NCI-H774 (cell line): ENCODE measurements at regions not wholly inside any gene's neighbourhood (a gene's known extent, or its start where the extent isn't known, plus 50 kb on each side); places are given as distances from the start of the nearest gene placed in this dataset.

Experiments used
- DNase-seq: peaks from one replicate; lab custom pipeline; 2025; lab: John Stamatoyannopoulos, UW

GRCh38 chr7:128145191-128145590 is 95.9 kb upstream of the LEP start:
- DNase-seq = no peak

GRCh38 chr7:128146052-128146451 is 95.0 kb upstream of the LEP start:
- DNase-seq = no peak

GRCh38 chr7:128148676-128149075 is 92.4 kb upstream of the LEP start:
- peak; percentile 6 for DNase-seq

GRCh38 chr7:128150223-128150865 is 90.7 kb upstream of the LEP start:
- DNase-seq = no peak

GRCh38 chr7:128151635-128152034 is 89.4 kb upstream of the LEP start:
- no peak for DNase-seq

GRCh38 chr7:128152721-128153120 is 88.4 kb upstream of the LEP start:
- DNase-seq = no peak

GRCh38 chr7:128153436-128153835 is 87.6 kb upstream of the LEP start:
- DNase-seq = no peak

GRCh38 chr7:128154504-128154903 is 86.6 kb upstream of the LEP start:
- DNase-seq = no peak

- no peak for DNase-seq
Measured at GRCh38 chr7:128155100-128155740, 85.9 kb upstream of the LEP start.

GRCh38 chr7:128157906-128158305 is 83.2 kb upstream of the LEP start:
- no peak for DNase-seq

GRCh38 chr7:128158370-128158769 is 82.7 kb upstream of the LEP start:
- no peak for DNase-seq

GRCh38 chr7:128160296-128160695 is 80.8 kb upstream of the LEP start:
- no peak for DNase-seq

GRCh38 chr7:128161466-128162125 is 79.5 kb upstream of the LEP start:
- DNase-seq = no peak

GRCh38 chr7:128162666-128163065 is 78.4 kb upstream of the LEP start:
- DNase-seq = no peak

- DNase-seq = no peak
Measured at GRCh38 chr7:128163473-128163872, 77.6 kb upstream of the LEP start.

GRCh38 chr7:128164061-128164954 is 76.8 kb upstream of the LEP start:
- DNase-seq = no peak

GRCh38 chr7:128164955-128165670 is 76.0 kb upstream of the LEP start:
- no peak for DNase-seq

- DNase-seq = no peak
Measured at GRCh38 chr7:128165927-128166420, 75.1 kb upstream of the LEP start.

GRCh38 chr7:128166603-128167041 is 74.5 kb upstream of the LEP start:
- DNase-seq = no peak

GRCh38 chr7:128167042-128167701 is 73.9 kb upstream of the LEP start:
- peak; percentile 66 for DNase-seq
